ENCODE measurements at regions not wholly inside any gene's neighbourhood (a gene's known extent, or its start where the extent isn't known, plus 50 kb on each side); places are given as distances from the start of the nearest gene placed in this dataset.

- no peak for TF ChIP-seq CTCF (IDR thresholded peaks at IDR 0.05)
- TF ChIP-seq POLR2AphosphoS5 (IDR thresholded peaks at IDR 0.05), result no peak
- no peak for TF ChIP-seq POLR2A (IDR thresholded peaks at IDR 0.05)
- no peak for TF ChIP-seq EP300 (IDR thresholded peaks at IDR 0.05)
Measured at GRCh38 chr16:85175724-85176233, 63.5 kb upstream of the CIBAR2 start.
